NCI-H226 (cell line): ENCODE measurements at regions not wholly inside any gene's neighbourhood (a gene's known extent, or its start where the extent isn't known, plus 50 kb on each side); places are given as distances from the start of the nearest gene placed in this dataset.
A peak's percentile ranks its signal among the peaks of the same experiment; 100 is the strongest.

ENCODE experiments used
- DNase-seq: peaks from one replicate; pipeline ENCODE4 v3.0.0-alpha.2; 2015

DNA sequence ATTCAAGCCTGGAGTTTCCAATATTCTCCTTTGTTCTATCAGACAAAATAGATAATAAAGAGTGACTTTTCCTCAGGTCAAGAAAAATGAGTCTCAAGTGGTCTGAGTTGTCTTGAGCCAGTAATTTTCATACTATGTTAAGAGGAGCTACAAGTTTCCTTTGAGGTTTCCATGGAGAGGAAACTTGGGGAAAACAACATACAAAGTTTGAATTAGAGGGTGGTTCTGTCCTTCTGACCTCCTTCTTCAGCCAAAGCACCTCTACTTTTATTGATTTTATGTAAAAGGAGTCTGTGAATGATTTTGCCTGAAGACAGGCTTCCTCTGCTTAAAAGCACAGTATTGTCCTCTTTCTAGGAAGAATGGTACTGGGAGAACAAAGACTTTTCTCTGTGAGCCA, 497.2 kb upstream of the PKN2 start:
- DNase-seq = no peak

DNA sequence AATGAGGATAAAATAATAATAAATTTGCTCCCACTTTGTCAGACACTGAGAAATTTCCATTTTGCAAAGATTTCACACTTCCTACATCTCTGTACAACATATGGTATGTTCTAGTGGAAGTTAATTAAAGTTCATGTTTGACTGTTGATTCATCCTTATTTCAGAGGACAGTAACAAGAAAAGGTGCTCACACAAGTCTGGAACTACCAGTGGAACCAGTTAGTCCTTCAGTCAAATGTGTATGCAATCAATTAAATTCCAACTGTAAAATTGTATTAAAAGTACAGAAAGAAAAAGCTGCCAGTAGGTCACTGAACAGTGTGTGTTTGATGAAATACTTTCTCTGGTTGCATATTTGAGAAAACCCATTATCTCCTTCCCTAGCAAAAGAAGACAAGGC, 496.0 kb upstream of the PKN2 start:
- no peak for DNase-seq

DNA sequence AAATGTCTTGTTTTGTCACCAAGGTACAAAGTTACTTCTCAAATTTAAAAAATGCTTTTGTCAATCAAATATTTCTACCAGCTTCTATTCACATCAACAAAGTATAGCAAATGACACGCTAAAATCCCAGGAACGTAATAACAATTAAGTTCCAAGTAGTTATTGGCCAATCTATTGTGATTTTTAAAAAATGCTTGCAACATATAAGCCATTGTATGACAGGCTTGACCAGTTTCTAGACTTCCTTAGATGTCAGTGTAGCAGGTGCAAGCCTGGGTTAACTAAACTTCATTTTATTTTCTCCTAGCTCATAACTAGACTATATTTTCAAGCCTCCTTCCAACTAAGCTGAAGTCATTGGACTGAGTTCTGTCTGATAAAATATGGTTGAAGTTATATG, 494.5 kb upstream of the PKN2 start:
- DNase-seq = no peak

DNA sequence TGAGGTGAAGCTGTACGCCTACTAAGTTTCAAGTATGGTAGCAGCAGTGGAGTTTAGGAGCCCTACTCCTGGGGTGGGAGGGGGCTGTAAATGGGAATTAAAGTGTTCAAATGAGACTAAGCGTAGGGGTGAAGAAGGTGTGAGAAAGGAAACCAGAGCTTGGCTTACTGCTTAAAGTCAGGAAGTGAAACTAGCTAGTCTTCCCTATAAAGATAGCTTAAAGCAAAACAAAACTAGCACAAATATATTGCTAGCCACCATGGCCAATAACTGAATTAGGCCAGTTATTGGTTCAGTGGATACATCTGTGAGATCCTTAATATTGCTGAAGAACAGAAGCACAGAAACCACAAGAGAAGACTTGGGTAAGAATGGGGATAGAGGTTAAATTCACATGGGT, 492.2 kb upstream of the PKN2 start:
- no peak for DNase-seq

DNA sequence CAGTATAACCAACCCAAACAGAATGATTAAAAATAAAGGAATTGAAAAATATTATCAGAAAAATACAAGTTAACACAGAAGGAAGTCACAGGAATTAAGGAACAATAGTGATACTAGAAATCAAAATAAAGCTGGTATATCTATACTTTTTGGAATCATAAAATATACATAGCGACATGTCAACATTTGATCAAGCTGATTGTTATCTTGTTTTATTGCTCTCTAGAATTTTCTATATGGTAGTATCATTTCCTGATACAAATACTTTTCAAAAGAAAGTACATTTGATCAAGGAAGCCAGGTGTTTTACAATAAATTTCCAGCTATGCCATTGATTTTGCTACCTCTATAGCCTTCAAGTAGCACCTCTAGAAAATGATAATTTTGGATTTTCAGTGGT, 489.5 kb upstream of the PKN2 start:
- DNase-seq = no peak

DNA sequence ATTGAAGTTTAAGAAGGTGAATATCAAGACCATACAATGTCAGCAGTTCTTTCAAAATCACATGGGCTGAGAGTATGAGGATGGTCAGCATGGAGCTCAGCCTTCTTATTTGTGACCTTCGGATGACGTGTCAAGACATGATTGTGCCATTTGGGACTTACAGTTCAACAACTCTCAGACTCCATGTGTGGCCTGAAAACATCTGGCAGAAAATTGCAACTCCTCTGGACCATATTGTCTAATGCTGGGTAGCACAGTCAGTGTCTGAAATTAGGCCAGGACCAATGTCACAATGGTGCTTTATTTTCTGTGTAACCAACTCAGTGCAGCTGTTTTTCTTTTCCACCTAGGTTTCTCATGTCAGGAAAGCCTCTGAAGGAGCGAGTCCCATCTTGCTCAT, 483.5 kb upstream of the PKN2 start:
- no peak for DNase-seq

DNA sequence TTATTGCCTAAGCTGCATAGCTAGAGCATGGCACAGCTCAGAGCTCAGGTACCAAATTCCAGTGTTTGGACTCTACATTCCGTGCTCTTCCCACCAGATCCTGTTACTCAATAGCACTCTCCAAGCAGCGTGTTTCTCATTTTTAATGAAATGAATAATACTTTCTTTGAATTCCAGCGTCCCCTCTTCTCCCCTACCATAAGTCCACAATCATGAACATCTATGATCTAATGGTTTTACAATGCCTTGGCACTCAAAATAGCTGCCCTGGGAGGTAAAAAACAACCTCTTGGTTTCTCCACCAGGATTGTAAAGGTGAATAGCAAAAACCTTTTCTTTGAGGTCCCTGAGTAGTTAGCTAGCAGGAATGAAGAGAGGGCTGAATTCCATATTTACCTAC, 480.0 kb upstream of the PKN2 start:
- peak; percentile 67 for DNase-seq

DNA sequence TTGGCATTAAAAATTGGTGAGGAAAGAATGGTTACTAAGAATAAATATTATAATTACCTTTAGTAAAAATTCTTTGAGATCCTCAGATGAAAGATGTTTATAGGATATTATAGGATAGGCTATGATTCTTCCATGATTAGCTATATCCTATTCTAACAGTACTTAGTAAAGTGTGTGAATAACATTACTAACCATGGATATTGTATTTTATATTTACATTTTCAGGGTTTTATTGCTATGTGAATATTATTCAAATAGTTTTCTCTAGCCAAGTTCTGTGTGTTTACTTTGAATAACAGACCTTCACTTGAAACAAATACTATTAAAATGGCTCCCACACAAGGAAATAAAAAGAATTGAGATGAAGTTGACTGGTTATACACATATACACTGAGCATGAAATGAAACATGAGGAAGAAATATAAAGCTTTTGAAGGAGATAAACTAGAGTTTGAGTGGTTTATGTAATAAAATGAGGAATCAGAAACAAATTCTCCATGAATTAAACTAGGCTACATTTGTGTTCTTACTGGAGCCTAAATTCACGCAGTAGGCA, 479.4 kb upstream of the PKN2 start:
- no peak for DNase-seq

DNA sequence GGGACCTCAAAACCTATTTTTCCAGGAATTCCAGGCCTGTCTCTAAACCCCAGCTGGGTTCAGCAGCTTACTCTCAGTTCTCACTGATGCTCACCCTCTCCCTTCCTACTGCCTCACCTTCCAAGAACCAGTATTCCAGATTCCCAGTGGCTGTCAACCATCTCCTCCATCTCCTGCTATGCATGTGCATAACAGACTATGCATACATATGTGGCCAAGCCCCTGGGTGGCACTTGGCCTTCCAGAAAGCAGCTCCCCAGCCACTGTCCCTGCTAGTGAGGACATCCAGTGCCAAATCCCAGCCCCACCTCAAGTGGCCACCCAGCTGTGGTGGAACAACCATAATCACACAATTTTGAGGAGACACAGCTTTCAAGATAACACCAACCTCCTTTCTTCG, 475.7 kb upstream of the PKN2 start:
- no peak for DNase-seq

DNA sequence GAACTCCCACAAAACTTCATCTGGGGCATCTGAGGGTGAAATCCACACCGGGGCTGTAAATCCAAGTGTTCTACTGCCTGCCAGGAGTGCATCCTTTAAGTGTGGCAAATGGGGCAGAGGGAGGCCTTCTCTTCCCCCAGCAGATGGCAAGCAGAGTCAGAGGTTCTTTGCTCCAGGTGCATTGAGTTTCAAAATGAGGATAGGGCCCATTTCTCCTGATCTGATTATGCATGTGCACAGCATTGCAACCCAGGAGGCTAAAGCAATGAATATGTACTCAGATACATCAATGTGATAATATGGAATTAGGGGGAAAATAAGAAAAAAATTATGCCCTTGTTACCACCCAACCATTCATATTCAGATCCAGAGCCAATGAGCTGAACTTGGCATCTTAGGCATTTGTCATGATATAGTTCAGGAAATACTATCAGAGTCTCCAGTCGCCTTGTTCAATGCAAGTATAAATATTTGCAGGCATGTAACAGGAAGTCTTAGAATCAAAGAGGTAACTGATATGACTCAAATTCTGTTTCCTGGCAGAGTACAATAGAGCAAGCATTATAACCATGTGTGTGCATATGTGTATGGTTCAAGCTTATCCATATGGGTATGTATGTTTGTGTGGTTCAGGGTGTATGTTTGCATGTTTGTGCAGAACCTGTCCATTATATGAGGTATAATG, 473.8 kb upstream of the PKN2 start:
- DNase-seq = no peak

DNA sequence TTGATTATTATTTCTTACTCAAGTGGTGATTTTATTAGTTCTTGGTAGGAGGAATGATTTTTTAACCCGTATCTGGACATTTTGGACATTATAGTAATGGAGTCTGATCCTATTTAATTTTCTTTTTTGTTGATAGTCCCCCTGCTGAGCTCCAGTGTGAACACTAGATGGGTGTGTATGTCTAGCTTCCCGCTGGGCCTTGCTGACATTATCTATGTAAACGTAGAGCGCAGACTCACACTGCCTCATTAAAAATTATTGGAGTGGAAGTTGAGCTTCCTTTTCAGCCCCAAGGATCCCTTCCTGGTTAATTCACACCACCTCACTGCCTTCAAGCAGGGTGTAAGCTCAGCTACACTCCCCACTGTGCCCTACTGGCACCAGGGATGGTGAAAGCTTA, 467.6 kb upstream of the PKN2 start:
- no peak for DNase-seq

DNA sequence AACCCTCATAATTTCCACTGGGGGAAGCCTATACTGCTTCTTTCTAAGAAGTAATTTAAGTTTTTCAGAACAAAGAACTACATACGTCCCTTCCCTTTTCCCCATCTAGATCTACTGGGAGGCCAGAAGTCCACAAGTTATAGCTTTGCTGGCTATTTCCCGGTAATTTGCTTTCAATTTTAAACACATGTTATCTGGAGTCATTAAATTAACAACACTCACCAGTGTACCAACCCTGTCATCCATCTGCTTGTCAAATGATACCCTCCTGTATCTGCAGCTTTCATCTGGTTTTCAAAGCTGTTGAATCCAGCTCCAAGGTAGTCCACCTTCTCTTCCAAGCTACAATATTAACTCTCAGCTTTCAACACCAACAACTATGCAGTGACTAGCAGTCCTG, 466.7 kb upstream of the PKN2 start:
- DNase-seq = no peak

DNA sequence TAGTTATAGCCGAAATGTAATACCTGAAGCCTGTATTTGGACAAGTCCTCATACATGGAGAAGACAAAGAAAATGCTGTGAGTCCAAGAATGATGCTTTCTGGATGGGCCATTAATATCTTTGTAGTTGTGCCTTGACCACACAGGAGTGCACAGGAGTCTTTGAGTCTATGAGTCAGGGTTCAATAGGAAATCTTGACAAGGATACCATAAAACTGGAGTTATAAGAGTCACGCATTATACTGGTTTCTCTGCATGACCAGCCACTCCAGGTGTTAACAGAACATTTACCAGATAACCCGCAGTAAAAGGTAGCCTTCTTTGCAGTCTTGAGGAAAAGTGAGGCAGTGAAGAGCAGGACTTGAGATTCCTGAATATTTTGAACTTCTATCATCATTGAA, 464.6 kb upstream of the PKN2 start:
- no peak for DNase-seq

DNA sequence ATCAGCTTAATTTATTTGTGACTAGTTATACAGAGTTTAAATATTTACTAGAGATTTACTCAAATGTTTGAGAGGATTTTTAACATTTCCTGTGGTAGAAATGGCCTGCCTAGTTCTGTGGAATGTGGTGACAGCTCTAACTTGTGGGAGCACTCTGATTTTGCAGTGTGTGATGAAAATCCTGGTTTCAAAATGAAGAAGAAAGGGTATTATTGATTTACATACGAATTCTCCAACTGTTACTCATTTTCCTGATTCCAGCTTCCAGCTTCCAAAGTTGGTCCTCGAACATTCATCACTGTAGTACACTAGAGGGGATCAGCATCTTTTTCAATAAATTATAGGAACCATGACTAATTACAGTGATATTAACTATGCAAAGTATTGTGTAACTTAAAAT, 462.7 kb upstream of the PKN2 start:
- no peak for DNase-seq

DNA sequence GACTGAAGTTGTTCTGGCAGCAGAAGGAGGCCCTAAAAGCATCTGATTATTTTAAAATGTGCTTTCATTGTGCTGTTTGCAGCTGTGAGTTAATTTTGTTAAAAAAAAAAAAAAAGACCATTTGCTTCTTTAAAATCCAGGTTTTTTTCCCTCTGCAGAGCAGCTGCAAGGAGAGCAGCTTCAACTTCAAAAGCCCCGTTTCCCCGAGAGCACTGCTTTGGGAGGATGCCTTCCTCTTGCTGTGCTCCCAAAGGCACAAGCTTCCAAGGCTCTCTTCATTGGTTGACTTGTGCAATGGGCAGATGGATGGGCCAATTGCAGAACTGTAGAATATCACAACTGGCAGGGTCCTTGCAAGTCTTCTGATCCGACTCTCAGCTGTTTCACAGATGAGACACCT, 459.2 kb upstream of the PKN2 start:
- no peak for DNase-seq

DNA sequence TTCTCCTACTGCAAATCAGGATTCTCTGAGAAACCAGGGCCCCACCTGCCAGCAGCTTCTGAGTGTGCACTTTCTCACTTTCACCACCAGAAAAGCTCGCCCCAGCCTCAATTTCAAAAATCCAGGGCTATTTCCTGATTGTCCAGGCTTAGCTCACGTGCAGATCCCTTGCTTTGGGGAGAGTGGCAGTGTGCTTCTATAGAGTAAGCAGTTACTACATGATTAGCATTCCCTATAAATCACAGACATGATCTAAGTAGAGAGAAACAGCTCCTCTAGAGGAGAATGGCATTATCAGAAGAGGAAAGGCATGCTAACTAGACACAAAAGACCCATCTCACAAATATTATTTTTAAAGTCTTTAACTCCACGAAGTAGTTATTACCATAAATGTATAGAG, 456.0 kb upstream of the PKN2 start:
- DNase-seq = no peak

DNA sequence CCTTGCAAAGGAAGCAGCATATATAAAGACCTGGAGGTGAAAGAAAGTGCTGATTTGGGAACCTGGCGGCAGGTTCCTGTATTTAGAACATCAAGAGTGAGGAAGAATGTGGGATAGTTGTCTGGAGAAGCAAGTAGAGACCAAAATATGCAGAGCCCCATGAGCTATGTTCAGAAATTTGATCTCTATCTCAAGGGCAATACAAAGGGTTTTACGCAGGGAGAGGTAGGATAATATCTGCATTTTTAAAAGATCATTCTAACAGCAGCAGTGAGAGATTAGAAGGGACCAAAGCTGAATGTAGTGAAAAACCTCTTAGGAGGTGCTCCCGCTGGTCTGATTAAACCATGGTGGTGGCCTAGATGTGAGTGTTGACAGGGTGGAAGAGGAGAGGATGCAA, 453.9 kb upstream of the PKN2 start:
- DNase-seq = no peak

DNA sequence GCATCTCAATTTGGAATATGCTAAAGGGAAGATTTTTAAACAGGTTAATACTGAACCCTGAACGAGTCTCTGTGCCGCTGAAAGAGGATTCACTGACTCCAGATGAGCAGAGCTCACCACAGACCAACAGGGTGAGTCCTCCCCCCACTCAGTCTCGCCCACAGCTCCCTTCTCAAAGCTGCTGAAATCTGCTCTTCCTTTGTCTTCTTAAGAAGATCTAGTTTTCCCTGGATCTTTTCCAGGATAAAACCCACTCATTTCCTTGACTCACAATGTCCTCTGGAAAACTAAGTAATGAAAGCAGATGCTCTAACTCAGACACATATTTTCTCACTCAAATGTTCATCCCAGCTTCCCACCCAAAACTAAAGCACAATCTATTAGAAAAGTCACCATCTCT, 447.0 kb upstream of the PKN2 start:
- no peak for DNase-seq

DNA sequence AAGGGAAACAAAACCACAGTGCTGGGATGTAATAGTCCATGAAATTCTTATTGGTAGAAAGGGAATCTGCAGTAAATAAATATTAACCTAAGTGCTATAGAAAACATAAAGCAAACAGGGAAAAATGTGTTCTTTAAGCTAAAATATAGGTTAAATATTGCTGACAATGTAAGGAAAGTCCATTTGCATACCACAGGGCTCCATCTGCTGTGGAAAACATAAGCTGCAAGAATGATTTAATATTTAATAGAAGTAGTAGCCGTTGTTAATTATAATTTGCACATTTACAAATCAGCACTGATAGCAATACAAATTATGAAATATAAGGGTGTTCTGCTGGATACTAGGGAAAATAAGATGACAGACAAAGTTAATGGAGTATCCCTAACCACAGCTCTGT, 444.9 kb upstream of the PKN2 start:
- no peak for DNase-seq

DNA sequence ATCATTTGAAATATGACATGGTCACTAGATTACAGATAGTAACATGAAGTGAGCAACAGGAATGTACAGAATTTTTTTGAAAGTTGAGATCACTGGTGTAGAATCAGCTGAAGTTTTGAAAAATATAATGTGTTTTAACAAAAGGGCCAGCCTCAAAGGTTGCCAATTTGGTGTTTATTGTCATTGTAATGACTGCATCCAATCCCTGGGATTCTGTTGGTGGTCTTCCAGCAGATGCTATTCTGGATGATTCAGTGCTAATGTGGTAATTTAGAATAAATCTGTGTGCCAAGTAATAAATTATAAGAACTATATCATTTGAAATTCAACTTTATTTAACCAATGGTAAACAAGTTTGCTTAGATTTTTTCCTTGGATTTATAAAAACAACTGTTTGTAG, 436.4 kb upstream of the PKN2 start:
- DNase-seq = no peak

DNA sequence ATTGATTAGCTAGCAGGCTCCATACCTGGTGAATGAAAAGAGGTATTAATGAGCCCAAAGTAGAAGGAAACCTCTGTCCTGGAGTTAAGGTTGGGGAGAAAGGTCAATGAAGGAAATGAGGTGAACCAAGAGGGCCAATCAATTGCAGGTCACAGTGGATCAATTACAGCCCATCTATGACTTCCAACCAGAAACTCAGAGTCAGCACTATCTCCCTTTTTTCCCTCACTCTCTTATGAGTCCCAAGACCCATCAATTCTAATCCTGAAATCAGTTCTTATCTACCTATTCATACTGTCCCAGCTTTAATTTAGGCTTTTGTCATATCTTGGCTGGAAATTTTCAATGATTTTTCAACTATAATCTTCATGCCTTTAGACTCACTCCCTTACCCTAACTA, 433.2 kb upstream of the PKN2 start:
- DNase-seq = no peak

DNA sequence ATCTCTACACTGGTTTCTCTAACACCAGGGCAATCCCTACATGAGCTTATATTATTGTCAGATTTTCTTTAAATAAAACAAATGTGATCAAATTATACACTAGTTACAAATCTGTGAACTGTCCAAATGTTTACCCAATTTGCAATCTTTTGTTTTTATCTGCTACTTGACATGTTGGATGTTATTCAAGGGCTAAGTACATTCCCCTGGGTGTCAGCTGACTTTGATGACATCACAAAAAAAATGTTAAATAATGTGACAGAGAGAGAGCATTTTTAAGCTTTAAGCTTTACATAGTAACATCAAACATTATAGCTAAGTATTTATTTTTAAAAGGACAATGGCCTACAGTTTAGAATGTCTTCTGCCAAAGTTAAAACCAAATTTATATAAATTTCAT, 431.3 kb upstream of the PKN2 start:
- DNase-seq = no peak

DNA sequence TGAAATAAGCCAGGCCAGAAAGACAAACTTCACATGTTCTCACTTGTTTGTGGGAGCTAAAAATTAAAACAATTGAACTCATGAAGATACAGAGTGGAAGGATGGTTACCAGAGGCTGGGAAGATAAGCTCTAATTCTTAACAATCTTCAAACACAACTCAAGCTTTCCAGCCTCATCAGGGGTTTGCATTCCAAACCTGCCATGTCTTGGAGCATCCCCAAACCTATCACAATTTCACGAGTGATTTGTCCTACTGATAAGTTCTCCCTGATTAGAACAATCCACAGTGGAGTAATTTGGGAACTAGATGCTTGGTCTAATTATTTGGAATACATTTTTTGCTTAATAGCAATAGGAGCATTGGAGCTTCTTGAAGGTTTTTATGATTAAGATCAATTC, 418.5 kb upstream of the PKN2 start:
- no peak for DNase-seq

DNA sequence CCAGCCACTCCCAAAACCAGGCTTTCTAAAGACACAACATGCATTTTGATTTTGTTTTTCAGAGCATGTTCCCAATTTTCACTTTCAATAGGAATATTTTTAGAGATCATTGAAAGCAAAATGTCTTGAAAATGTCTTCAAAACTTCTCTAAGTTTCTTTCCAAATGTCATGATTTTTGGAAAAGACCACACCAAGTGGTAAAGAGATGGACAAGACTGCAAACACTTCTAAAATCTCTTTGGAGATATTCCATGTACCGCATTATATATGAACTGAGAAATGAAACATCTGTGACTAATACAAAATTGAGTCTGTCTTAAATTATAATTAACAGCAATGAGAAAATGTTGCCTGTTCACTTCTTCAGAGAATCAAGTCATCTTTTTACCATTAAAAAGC, 418.0 kb upstream of the PKN2 start:
- no peak for DNase-seq

DNA sequence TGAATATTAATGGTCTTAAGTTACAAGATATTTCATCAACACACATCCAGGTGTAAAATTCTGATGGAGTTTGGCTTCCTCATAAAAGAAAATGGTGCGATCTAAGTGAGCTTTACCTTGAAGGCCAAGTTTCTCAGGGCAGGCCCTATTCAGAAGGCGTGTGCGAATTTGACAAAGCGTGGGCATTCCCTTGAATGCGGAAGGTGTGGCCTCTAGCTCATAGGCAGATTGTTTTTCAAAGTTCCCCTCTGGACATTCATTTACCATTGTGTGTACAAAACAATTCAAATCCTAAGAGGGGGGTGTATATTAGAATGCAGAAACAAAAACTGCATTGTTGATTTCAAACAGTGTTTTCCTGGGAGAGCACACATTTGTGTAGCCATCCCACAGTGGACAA, 411.9 kb upstream of the PKN2 start:
- no peak for DNase-seq

DNA sequence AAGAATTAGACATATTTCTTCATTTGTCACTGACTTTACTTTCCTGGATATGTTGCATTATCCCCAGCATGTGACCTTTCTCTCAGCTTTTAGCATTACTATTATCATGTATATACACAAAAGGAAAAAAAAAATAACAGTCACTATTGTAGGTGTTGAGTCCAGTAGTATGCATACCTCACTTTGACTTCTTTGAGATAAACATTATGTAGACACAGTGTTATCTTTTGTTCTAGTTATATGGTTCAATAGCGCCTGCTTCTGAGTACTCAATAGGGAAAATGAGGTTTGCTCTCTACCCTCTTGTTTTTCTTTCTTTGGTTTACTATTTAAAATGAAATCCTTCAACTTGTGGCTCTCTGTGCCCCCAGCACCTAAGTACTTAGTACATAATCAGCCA, 409.6 kb upstream of the PKN2 start:
- DNase-seq = no peak
